ENCODE measurements at regions not wholly inside any gene's neighbourhood (a gene's known extent, or its start where the extent isn't known, plus 50 kb on each side); places are given as distances from the start of the nearest gene placed in this dataset.

- TF ChIP-seq POLR2AphosphoS5 (IDR thresholded peaks at IDR 0.05) = no peak
- no peak for TF ChIP-seq POLR2A (IDR thresholded peaks at IDR 0.05)
These were observed 210.0 kb downstream of the SHOX start for GRCh38 chrX:840556-840955.

Data from gastroesophageal sphincter (tissue), 2 donors.